Embryonic facial prominence (tissue), 1 donor: ENCODE measurements at regions not wholly inside any gene's neighbourhood (a gene's known extent, or its start where the extent isn't known, plus 50 kb on each side); places are given as distances from the start of the nearest gene placed in this dataset.

Experiments
- DNase-seq: peaks from one replicate; pipeline ENCODE4 v3.0.0-alpha.2; 2016; ENCODE audit errors: extremely low spot score

DNA sequence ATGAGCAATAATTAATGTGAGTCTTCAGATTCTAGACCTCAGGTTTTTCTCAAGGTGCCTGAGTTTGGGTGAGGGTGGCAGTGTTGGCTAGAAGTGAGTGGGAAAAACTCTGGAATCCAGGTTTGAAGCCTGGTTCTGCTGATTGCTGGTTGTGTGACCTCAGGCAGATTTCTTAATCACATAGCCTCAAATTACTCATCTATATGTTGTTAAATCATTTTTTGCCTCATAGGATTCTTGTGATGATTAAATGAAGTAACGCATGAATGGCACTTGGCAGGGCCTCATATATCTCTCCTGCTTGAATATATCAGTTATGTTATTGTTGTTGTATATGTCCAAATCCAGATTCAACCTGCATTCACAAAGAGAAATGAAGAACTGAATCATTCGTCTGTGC, 60.5 kb downstream of the NR2F2 start:
- no peak for DNase-seq

DNA sequence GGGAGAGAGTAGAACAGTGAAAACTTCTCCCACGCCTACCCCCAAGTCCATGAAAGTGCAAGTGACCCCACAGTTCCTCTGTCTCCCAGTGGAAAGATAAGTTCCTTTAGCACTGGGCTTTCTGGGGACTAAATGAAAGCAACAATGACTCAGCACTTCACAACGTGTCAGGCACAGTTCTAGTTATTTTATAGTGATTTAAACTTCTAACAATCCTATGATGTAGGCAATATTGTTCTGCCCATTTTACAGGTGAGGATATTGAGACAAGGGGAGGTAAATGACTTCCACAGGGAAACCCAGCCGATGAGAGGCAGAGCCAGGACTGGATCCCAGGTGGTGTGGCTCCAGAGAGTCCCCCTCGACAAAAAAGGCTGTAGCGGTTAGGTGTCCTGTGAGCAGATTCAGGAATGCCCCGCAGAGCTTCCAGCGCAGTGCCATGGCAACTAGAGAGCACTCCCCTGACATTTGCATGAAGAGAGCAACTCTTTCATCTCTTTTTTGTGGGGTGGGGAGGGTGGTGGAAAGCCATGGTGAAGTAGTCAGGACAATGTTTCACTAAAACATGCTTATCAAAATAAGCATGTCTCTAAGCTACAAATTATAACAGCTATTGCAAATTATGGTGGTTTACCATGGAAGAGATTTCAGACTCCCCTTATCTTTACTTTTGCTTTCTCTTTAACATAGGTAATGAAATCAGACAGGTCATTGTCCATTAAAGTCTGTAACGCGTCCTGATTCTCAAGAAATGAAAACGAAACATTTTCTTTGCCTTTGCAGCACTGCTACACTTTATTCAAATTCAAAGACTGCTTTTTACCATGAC, 62.1 kb downstream of the NR2F2 start:
- DNase-seq: no peak

- no peak for DNase-seq
These were observed 62.7 kb downstream of the NR2F2 start for GRCh38 chr15:96393209-96393513.

- no peak for DNase-seq
These were observed 65.2 kb downstream of the NR2F2 start for GRCh38 chr15:96395687-96396086.

DNA sequence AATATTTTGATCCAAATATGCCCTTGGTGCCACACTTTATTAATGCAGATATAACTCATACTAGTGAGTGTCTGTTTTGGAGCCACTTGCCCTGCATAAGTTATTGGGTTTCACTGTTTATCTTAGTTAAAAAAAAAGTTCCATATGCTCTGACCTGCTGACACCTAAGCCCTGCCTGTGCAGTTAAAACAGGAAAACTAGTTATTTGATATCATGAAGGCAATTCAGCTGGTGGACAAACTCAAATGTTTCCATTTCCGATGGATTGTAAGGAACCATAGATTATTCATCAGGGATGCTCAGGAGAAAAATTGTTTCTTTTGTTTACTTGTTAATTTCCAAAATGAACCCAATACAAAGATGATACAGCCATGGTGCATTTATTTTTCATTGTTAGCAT, 68.3 kb downstream of the NR2F2 start:
- no peak for DNase-seq

GRCh38 chr15:96402403-96402802, 71.9 kb downstream of the NR2F2 start:
- DNase-seq: no peak

- DNase-seq: no peak
These were observed 72.6 kb downstream of the NR2F2 start for GRCh38 chr15:96403071-96403470.

DNA sequence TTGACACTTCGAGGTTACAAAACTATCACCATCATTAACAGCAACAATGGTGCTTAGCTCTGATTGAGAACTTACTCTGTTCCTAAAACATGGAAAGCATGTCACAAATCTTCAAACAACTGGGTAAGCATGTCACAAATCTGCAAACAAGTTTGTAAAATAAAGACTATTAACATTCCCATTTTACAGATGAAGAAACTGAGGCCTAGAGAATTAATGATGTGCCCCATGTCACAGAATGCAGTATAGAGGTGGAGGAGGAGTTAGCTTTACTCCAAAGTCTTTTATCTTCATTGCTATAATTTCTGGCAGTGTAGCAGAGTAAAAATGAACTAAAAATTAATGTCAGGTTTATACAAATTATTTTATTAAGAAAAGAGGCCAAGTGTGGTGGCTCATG, 73.4 kb downstream of the NR2F2 start:
- DNase-seq: no peak

DNA sequence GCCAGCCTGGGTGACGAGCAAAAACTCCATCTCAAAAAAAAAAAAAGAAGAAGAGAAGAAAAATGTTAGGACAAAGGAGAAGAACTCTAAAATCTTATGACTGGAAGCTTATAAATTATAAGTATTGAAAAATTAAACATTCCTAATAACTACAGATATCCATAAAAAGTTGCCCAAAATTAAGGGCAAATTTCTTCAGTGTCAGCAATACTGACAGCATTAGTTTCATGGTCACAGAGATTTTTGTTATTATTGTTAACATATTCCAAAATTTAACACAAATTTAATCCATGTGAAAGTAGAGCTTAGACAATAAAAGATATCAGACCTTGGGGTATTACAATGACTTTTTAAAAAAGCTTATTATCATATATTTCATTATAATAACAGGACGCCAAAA, 74.1 kb downstream of the NR2F2 start:
- DNase-seq: no peak

DNA sequence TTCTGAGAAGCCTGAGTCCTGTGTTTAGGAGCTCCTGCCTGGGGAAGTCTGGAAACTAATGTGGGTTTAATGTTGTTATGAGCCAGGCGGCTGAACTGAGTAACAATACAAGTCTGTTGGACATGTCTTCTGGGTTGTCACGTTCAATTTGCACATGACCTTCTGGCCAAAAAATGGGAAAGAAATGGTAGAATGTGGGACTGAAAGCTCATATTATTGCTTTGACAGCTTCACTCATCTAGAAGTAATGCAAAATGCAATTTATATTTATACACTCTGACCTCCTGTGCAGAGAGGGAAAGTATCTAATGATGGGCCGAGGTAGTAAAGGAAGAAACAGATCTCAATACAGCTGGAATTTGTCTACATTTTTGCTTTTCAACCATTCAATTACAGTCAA, 75.8 kb downstream of the NR2F2 start:
- no peak for DNase-seq

DNA sequence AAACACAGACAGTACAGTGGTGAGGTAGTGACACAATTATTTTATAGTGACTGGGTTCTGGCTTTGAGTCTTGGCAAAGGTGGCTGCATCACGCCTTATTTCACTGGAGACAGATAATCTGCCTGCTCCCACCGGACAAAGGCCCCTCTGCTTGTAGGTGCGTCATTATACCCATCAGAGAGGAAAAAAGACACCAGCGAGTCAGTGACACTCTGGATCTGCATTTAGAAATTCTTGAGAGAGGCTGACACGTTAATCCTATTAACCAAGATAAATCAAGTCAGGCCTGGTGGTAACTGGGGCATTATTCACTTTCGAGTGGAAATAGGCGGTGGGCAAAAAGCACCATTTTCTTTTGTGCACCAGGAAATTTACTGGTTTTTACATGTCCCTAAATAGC, 76.2 kb downstream of the NR2F2 start:
- no peak for DNase-seq

DNA sequence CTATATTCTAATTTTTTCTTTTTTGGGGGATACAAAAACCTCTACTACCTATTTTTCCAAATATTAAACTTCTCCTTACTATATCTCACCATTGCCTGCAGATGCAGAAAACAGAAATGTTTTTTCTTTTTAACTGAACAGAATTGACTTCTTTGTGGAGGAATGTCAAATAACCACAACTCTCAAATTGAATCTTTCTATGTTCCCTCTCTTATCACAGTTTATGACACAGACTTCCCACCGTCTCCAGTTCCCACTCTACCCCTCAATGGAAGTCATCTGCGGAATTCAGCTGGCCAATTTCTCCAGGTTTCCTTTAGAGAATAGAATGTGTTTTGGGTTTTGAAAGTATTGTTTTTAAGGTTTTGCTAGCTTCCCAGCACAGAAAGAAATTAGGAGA, 77.0 kb downstream of the NR2F2 start:
- no peak for DNase-seq

- no peak for DNase-seq
These were observed 78.2 kb downstream of the NR2F2 start for GRCh38 chr15:96408591-96409183.

DNA sequence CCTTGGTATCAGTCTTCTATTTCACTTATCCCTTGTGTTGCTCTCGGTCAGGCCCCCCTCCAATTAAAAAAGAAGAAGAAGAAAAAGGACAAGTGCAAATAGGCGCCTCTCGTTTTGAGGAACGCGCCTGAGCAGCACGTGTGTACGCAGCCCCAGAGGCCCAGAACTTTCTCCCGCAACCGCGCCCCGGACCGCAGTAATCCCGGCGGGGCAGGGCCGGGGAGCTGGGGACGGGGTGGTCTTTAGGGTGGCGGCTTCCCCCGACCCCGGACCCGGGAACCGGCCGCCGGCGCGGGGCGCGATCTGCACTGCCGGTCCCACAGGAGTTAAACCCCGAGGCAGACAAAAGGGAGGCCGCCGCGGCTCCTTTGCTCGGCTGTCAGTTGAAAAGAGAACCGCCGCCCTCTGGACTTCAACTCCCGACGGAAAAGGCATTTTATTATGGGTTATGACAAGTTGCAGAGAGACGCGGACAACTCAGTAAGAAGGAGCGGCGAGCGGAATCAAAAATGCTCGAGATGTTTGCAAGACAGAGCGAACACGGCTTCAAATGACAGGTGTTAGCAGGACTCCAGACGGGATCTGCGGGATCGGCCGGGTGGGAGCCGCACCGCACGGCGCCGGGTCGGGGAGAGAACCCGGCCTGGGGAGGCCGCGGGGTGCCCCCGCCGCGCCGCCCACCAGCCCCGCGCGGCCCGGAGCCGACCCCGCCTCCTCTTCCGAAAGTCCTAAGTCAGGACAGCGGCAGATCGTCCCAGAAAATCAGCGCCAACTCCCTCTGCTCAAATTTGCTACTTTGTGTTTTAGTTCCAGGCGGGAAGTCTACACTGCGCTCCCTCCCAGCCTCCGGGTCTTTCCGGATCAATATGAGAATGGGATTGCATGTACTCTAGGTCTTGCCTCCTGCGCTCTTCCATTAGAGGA, 79.0 kb downstream of the NR2F2 start:
- DNase-seq: no peak

DNA sequence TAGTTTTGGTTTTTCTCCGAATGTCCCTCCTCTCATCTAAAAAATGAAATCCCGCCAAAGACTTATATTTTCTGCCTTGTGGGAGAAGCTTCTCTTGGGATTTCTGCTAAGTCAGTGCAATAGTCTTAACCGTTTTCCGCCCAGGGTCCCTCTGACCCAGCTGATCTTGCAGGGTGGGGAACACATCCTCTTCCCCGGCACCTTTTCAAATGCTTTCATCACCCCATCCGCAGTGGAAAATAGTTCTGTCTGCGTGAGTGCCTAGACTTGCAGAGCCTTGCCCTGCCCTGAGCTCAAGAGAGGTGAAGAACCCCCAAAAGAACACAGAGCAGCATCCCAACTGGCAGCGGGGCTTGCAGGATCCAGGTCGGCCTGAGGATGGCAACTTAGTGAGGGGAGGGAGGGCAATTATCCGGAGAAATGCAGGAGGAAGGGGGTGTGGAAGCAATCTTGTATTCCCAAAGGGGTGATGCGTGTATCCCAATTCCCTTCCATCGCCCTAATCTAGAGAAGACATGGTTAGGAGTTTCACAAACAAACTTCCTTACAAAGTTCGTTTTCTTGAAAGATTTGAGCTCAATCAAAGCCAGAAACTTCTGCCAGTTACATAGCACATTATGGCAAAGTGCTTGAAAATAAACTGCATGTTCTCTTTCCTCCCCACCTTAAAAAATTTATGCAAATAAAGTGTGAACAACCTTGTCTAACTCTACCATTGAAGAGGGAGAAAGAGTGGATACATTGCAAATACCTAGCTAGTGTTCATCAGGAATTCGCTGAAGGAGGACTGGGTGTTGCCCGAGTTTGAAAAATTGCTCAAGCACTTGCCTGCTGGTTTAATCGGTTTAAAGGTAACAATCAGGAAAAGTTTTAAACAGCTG, 79.9 kb downstream of the NR2F2 start:
- DNase-seq: no peak

GRCh38 chr15:96411056-96412031, 80.8 kb downstream of the NR2F2 start:
- DNase-seq: no peak

GRCh38 chr15:96412045-96412905, 81.8 kb downstream of the NR2F2 start:
- no peak for DNase-seq

DNA sequence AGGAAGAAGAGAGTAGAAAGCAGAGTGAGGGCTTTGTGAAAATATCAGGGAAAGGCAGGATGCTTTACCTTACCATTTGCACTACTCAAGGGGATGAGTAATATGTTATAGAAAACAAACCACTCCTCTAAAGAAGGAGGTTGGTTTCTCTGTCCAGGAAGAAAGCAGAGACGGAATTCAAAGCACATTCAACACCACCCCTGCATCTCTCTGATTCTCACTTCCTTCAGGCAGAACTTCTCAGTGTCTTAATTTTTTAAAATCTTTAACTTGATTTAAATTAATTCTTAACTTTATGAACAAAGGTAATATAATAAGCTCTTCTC, 82.4 kb downstream of the NR2F2 start:
- DNase-seq: no peak

DNA sequence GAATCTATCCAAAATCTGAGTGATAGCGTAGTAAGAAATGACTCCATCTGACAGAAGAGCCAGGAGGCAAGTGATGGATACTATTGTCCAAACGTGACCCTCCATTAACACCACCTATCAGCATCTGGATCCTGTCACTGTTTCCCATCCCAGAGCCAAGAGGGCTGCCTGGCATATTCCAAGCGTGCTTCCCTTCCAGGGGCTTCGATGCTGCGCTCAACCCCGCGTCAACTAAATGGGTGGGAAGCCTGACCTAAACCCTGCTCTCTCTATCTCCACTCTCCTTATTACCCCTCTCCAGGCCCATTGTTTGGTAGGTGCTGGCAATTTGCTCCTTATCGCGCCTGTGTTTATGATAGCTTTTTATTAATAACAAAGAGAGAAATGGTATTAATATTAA, 83.2 kb downstream of the NR2F2 start:
- DNase-seq: no peak

GRCh38 chr15:96414875-96415274, 84.4 kb downstream of the NR2F2 start:
- DNase-seq: no peak
